ENCODE measurements at regions not wholly inside any gene's neighbourhood (a gene's known extent, or its start where the extent isn't known, plus 50 kb on each side); places are given as distances from the start of the nearest gene placed in this dataset.
"Not testable (repeated sequence)": the region's sequence is repeated elsewhere in the genome, so short reads cannot be mapped to it uniquely, and the experiment has no call there.

GRCh38 chr1:83151167-83151898, 847.6 kb downstream of the TTLL7 start:
- CTCF ChIA-PET; H4K91ac ChIP-seq (ENCODE audit: insufficient read depth, low read depth, low read length); H3K4me1 ChIP-seq (ENCODE audit: control insufficient read depth, insufficient read depth, low read length); H3K4me3 ChIP-seq (ENCODE audit: insufficient read depth, low read depth, low read length); H3K36me3 ChIP-seq (ENCODE audit: control insufficient read depth, insufficient read depth, low read length); POLR2A ChIA-PET (ENCODE audit: unreplicated experiment); H3K79me1 ChIP-seq (ENCODE audit: low read depth in 1 of 2, low read length in 2 of 2); H3K56ac ChIP-seq (ENCODE audit: extremely low read depth, insufficient read depth, low read length); BruUV-seq (replicated peaks); H3K27me3 ChIP-seq (ENCODE audit: control insufficient read depth, insufficient read depth, low read length); H4K5ac ChIP-seq (ENCODE audit: low read depth, low read length); H3K9me3 ChIP-seq (ENCODE audit: control insufficient read depth, insufficient read depth, low read length); H3K14ac ChIP-seq (replicated peaks; ENCODE audit: low read depth, low read length); H3K9me1 ChIP-seq (ENCODE audit: insufficient read depth, low read length); H3K4me2 ChIP-seq (ENCODE audit: low read depth, low read length); H2BK15ac ChIP-seq (ENCODE audit: low read depth, low read length); H3K18ac ChIP-seq (ENCODE audit: low read depth, low read length); H2AK5ac ChIP-seq (ENCODE audit: low read depth, low read length); H2AFZ ChIP-seq (replicated peaks; ENCODE audit: low read length, poor library complexity); H4K20me1 ChIP-seq (ENCODE audit: insufficient read depth, low read length); H2AK9ac ChIP-seq (replicated peaks; ENCODE audit: low read depth, low read length, poor library complexity); H2BK5ac ChIP-seq (ENCODE audit: low read depth, low read length, poor library complexity, severe bottlenecking); H2BK120ac ChIP-seq (ENCODE audit: low read depth, low read length); in situ Hi-C loops (cut with MboI; ENCODE audit: low sequenced_read_pairs); H3K4ac ChIP-seq (ENCODE audit: low read depth, low read length); H2BK20ac ChIP-seq (ENCODE audit: low read depth, low read length); intact Hi-C loops (cut with micrococcal nuclease); dilution Hi-C loops (cut with HindIII; ENCODE audit: low sequenced_read_pairs, unreplicated experiment); H3K9ac ChIP-seq (ENCODE audit: low read depth, low read length); H4K8ac ChIP-seq (ENCODE audit: low read depth in 2 of 2, low read length in 2 of 2); H3K23ac ChIP-seq (ENCODE audit: low read depth, low read length); H3K27ac ChIP-seq (ENCODE audit: insufficient read depth, low read length): not testable (repeated sequence)
- ATAC-seq (ENCODE audit: low read depth) (peak; percentile 94), DNase-seq (peak; percentile 50)
- no CpG with 5 or more reads among the region's 3 CpGs for WGBS, 2 experiments (ENCODE audit: extremely low coverage in 2 of 2, insufficient read length in 1 of 2)

GRCh38 chr1:83150479-83150878, 848.5 kb downstream of the TTLL7 start:
- H3K27me3 ChIP-seq (ENCODE audit: control insufficient read depth, insufficient read depth, low read length); H3K9me1 ChIP-seq (ENCODE audit: insufficient read depth, low read length); H3K14ac ChIP-seq (replicated peaks; ENCODE audit: low read depth, low read length); ATAC-seq (ENCODE audit: low read depth); POLR2A ChIA-PET (ENCODE audit: unreplicated experiment); H2AFZ ChIP-seq (replicated peaks; ENCODE audit: low read length, poor library complexity); H2BK120ac ChIP-seq (ENCODE audit: low read depth, low read length); H3K79me1 ChIP-seq (ENCODE audit: low read depth in 1 of 2, low read length in 2 of 2); H2AK5ac ChIP-seq (ENCODE audit: low read depth, low read length); dilution Hi-C loops (cut with HindIII; ENCODE audit: low sequenced_read_pairs, unreplicated experiment); CTCF ChIA-PET; H3K23ac ChIP-seq (ENCODE audit: low read depth, low read length); BruUV-seq (replicated peaks); H3K4ac ChIP-seq (ENCODE audit: low read depth, low read length); H4K91ac ChIP-seq (ENCODE audit: insufficient read depth, low read depth, low read length); DNase-seq; H4K20me1 ChIP-seq (ENCODE audit: insufficient read depth, low read length); H3K9ac ChIP-seq (ENCODE audit: low read depth, low read length); H4K8ac ChIP-seq (ENCODE audit: low read depth in 2 of 2, low read length in 2 of 2); in situ Hi-C loops (cut with MboI; ENCODE audit: low sequenced_read_pairs); H3K36me3 ChIP-seq (ENCODE audit: control insufficient read depth, insufficient read depth, low read length); H2BK5ac ChIP-seq (ENCODE audit: low read depth, low read length, poor library complexity, severe bottlenecking); H3K27ac ChIP-seq (ENCODE audit: insufficient read depth, low read length); H3K4me3 ChIP-seq (ENCODE audit: insufficient read depth, low read depth, low read length); H2BK20ac ChIP-seq (ENCODE audit: low read depth, low read length); H3K4me1 ChIP-seq (ENCODE audit: control insufficient read depth, insufficient read depth, low read length); H2BK15ac ChIP-seq (ENCODE audit: low read depth, low read length); H3K56ac ChIP-seq (ENCODE audit: extremely low read depth, insufficient read depth, low read length); H3K4me2 ChIP-seq (ENCODE audit: low read depth, low read length); H3K9me3 ChIP-seq (ENCODE audit: control insufficient read depth, insufficient read depth, low read length); intact Hi-C loops (cut with micrococcal nuclease); H2AK9ac ChIP-seq (replicated peaks; ENCODE audit: low read depth, low read length, poor library complexity); H4K5ac ChIP-seq (ENCODE audit: low read depth, low read length); H3K18ac ChIP-seq (ENCODE audit: low read depth, low read length): not testable (repeated sequence)
- WGBS, 2 experiments (ENCODE audit: extremely low coverage in 2 of 2, insufficient read length in 1 of 2), result 80% methylated on average over 2 of the region's 6 CpGs; no CpG with 5 or more reads in 1 of the 2 experiments
